Lung (tissue), 11 donors: ENCODE measurements at regions not wholly inside any gene's neighbourhood (a gene's known extent, or its start where the extent isn't known, plus 50 kb on each side); places are given as distances from the start of the nearest gene placed in this dataset.

Source experiments
- ATAC-seq: fragments of 200-7000 bp; cut with Tn5 transposase; one replicate; pipeline ENCODE4 v1.9.1; 2020; ENCODE audit warnings: moderate number of reproducible peaks; ENCODE audit not compliant: insufficient read depth, low FRiP score
- DNase-seq, 3 donors: peaks; one replicate each; pipeline ENCODE4 v3.0.0-alpha.2; 2013 to 2017
- H3K27ac ChIP-seq, 2 donors: one replicate each; pipeline ENCODE4 v1.5.1; 2013; ENCODE audit warnings: mild to moderate bottlenecking in 2 of 2, moderate library complexity in 2 of 2, control low read depth in 1 of 2, inconsistent platforms in 1 of 2, low read depth in 1 of 2, low read length in 1 of 2
- H3K27me3 ChIP-seq, 3 donors: one replicate each; pipeline ENCODE4 v1.5.1; 2013; ENCODE audit warnings: low read length in 2 of 3; ENCODE audit not compliant: control insufficient read depth in 3 of 3, insufficient read depth in 3 of 3
- H3K36me3 ChIP-seq, 4 donors: one replicate each; pipeline ENCODE4 v1.5.1; 2013; ENCODE audit warnings: low read length in 4 of 4, mild to moderate bottlenecking in 1 of 4, moderate library complexity in 1 of 4; ENCODE audit not compliant: control insufficient read depth in 4 of 4, insufficient read depth in 4 of 4
- H3K4me1 ChIP-seq, 5 donors: one replicate each; pipeline ENCODE4 v1.5.1; 2013; ENCODE audit warnings: low read length in 5 of 5, mild to moderate bottlenecking in 2 of 5, moderate library complexity in 1 of 5; ENCODE audit not compliant: control insufficient read depth in 5 of 5, insufficient read depth in 5 of 5
- H3K4me3 ChIP-seq: one replicate; pipeline ENCODE4 v1.5.1; 2013; ENCODE audit warnings: mild to moderate bottlenecking, control low read depth, moderate library complexity
- H3K9ac ChIP-seq, 2 donors: one replicate each; pipeline ENCODE4 v1.5.1; 2013; ENCODE audit warnings: low read length in 2 of 2, control low read depth in 1 of 2; ENCODE audit not compliant: insufficient read depth in 1 of 2
- H3K9me3 ChIP-seq, 4 donors: one replicate each; pipeline ENCODE4 v1.5.1; 2013; ENCODE audit warnings: low read length in 3 of 4, mild to moderate bottlenecking in 1 of 4, moderate library complexity in 1 of 4; ENCODE audit not compliant: control insufficient read depth in 4 of 4, insufficient read depth in 3 of 4
- CTCF ChIP-seq: IDR thresholded peaks from 2 replicates; pipeline ENCODE4 v1.5.1; 2012; ENCODE audit warnings: mild to moderate bottlenecking; ENCODE audit errors: control extremely low read depth, extremely low read depth
- WGBS, 2 donors: extraction: QIAGEN DNeasy Blood & Tissue Kit; methylation state at CpG; one replicate each; pipeline ENCODE4 v1.1.7; 2013; 5-methylcytosine and 5-hydroxymethylcytosine counted together
- donor health status: control.
- donor health status: control.
- donor health status: Bipolar disorder and iron deficiency.
- donor health status: healthy.
- donor health status: DM: yes; HTN: yes; CAD: no.

GRCh38 chr1:229098361-229098760 is 172.6 kb upstream of the RAB4A start:
- ATAC-seq (no peak), DNase-seq (no peak)
- no peaks in the 10 kb centered on the region for H3K27me3 ChIP-seq
- no peak overlapping the region for H3K4me3 ChIP-seq
- no peaks in the 10 kb centered on the region for H3K36me3 ChIP-seq
- no peak overlapping the region for H3K27ac ChIP-seq
- peaks cover 0 to 1% (median 0%) of the 10 kb centered on the region in 4 donors for H3K9me3 ChIP-seq
- peaks cover 0 to 9% (median 8%) of the 10 kb centered on the region in 5 donors for H3K4me1 ChIP-seq
- no peak overlapping the region for H3K9ac ChIP-seq
- no peak for TF ChIP-seq CTCF

GRCh38 chr1:229098903-229099578 is 171.9 kb upstream of the RAB4A start:
- DNase-seq (no peak), ATAC-seq (no peak)
- 73 to 80% methylated on average over 8 of the region's 8 CpGs for WGBS, 2 donors
- H3K27ac ChIP-seq = no peak overlapping the region
- H3K9ac ChIP-seq = no peak overlapping the region
- no peak overlapping the region for H3K4me3 ChIP-seq
- H3K36me3 ChIP-seq = no peaks in the 10 kb centered on the region
- no peaks in the 10 kb centered on the region for H3K27me3 ChIP-seq
- H3K9me3 ChIP-seq = peaks cover 0 to 1% (median 0%) of the 10 kb centered on the region in 4 donors
- H3K4me1 ChIP-seq = peaks cover 0 to 8% (median under 1%) of the 10 kb centered on the region in 5 donors
- no peak for TF ChIP-seq CTCF

GRCh38 chr1:229101011-229101871 is 169.7 kb upstream of the RAB4A start:
- no peak for TF ChIP-seq CTCF
- no peaks in the 10 kb centered on the region for H3K36me3 ChIP-seq
- peaks cover 0 to 8% (median 0%) of the 10 kb centered on the region in 5 donors for H3K4me1 ChIP-seq
- H3K27ac ChIP-seq = no peak overlapping the region
- H3K4me3 ChIP-seq = no peak overlapping the region
- no peak overlapping the region for H3K9ac ChIP-seq
- WGBS, 2 donors = 87 to 94% methylated on average over 10 of the region's 10 CpGs
- H3K9me3 ChIP-seq = no peaks in the 10 kb centered on the region
- ATAC-seq (no peak), DNase-seq (no peak)
- no peaks in the 10 kb centered on the region for H3K27me3 ChIP-seq
